ENCODE measurements at regions not wholly inside any gene's neighbourhood (a gene's known extent, or its start where the extent isn't known, plus 50 kb on each side); places are given as distances from the start of the nearest gene placed in this dataset.

GRCh38 chr12:124171231-124171979 lies 123.5 kb upstream of the RFLNA start:
- Histone ChIP-seq H3K4me2 (ENCODE audit: low read length) (no peak overlapping the region), H3K9me3 (ENCODE audit: insufficient read depth, low read depth, low read length) (no peaks in the 10 kb centered on the region), H3K4me1 (ENCODE audit: insufficient read depth, low read length) (no peaks in the 10 kb centered on the region), H3K27ac (ENCODE audit: low read depth, low read length) (no peak overlapping the region), H3K36me3 (ENCODE audit: insufficient read depth, low read length) (no peaks in the 10 kb centered on the region), H3K4me3 (ENCODE audit: insufficient read depth, low read depth, low read length) (no peak overlapping the region), H4K20me1 (ENCODE audit: insufficient read depth, low read length) (no peaks in the 10 kb centered on the region), H3K9ac (ENCODE audit: low read length) (no peak overlapping the region), H3K27me3 (ENCODE audit: insufficient read depth, low read length) (no peaks in the 10 kb centered on the region), H3K79me2 (ENCODE audit: insufficient read depth, low read length) (no peaks in the 10 kb centered on the region), H2AFZ (ENCODE audit: low read depth, low read length) (no peak overlapping the region)
- peaks cover under 1% of the 10 kb centered on the region for H3K36me3 Mint-ChIP-seq (ENCODE audit: low read depth, unreplicated experiment)
- H3K4me1 Mint-ChIP-seq (ENCODE audit: low read depth, unreplicated experiment) = peaks cover 7% of the 10 kb centered on the region
- no peak for DNase-seq (ENCODE audit: low read depth)
- H3K4me3 Mint-ChIP-seq (ENCODE audit: unreplicated experiment) = no peak overlapping the region
- H3K27ac Mint-ChIP-seq (ENCODE audit: unreplicated experiment) = peak overlapping the region; percentile 34
- H3K27me3 Mint-ChIP-seq (ENCODE audit: low read depth, unreplicated experiment) = peaks cover 4% of the 10 kb centered on the region
- no peak for FAIRE-seq
- H3K9me3 Mint-ChIP-seq (ENCODE audit: unreplicated experiment) = peaks cover 9% of the 10 kb centered on the region
- TF ChIP-seq EZH2 (IDR thresholded peaks at IDR 0.05; ENCODE audit: insufficient read depth, low read length) = no peak
- no peak for TF ChIP-seq CTCF (IDR thresholded peaks at IDR 0.05; ENCODE audit: insufficient read depth, low read depth, low read length)

GRCh38 chr12:124172636-124173035 lies 122.3 kb upstream of the RFLNA start:
- Mint-ChIP-seq H3K27me3 (ENCODE audit: low read depth, unreplicated experiment) (peaks cover 4% of the 10 kb centered on the region), H3K4me1 (ENCODE audit: low read depth, unreplicated experiment) (peaks cover 7% of the 10 kb centered on the region), H3K9me3 (ENCODE audit: unreplicated experiment) (peaks cover 9% of the 10 kb centered on the region), H3K36me3 (ENCODE audit: low read depth, unreplicated experiment) (peaks cover 2% of the 10 kb centered on the region), H3K4me3 (ENCODE audit: unreplicated experiment) (no peak overlapping the region), H3K27ac (ENCODE audit: unreplicated experiment) (peak overlapping the region; percentile 66)
- FAIRE-seq (peak; percentile 20), DNase-seq (ENCODE audit: low read depth) (peak; percentile 21)
- Histone ChIP-seq H2AFZ (ENCODE audit: low read depth, low read length) (no peak overlapping the region), H4K20me1 (ENCODE audit: insufficient read depth, low read length) (no peaks in the 10 kb centered on the region), H3K4me1 (ENCODE audit: insufficient read depth, low read length) (no peaks in the 10 kb centered on the region), H3K27me3 (ENCODE audit: insufficient read depth, low read length) (no peaks in the 10 kb centered on the region), H3K27ac (ENCODE audit: low read depth, low read length) (no peak overlapping the region), H3K4me2 (ENCODE audit: low read length) (peak overlapping the region; percentile 43), H3K9me3 (ENCODE audit: insufficient read depth, low read depth, low read length) (no peaks in the 10 kb centered on the region), H3K79me2 (ENCODE audit: insufficient read depth, low read length) (no peaks in the 10 kb centered on the region), H3K4me3 (ENCODE audit: insufficient read depth, low read depth, low read length) (no peak overlapping the region), H3K9ac (ENCODE audit: low read length) (no peak overlapping the region), H3K36me3 (ENCODE audit: insufficient read depth, low read length) (no peaks in the 10 kb centered on the region)
- TF ChIP-seq EZH2 (IDR thresholded peaks at IDR 0.05; ENCODE audit: insufficient read depth, low read length) = no peak
- TF ChIP-seq CTCF (IDR thresholded peaks at IDR 0.05; ENCODE audit: insufficient read depth, low read depth, low read length) = no peak

DNA sequence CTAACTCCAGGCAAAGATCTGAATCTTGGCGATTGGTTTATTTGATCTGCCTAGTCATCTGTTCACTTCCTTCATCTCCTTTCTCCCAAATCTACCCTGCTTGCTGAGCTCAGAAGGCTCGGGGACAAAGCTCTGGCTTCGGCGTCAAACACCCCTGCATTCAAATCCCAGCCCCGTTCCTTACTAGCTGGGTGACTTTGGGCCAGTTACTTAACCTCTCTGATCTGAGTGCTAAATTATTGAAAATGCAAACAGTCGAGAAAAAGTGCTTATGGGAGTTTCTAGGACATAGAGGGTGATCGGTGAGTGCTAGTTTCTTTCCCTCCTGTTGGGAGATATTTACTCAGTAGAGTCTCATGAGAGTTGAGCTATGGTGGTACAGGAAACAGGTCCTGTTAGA lies 121.2 kb upstream of the RFLNA start:
- Histone ChIP-seq H3K4me1 (ENCODE audit: insufficient read depth, low read length) (no peaks in the 10 kb centered on the region), H4K20me1 (ENCODE audit: insufficient read depth, low read length) (no peaks in the 10 kb centered on the region), H2AFZ (ENCODE audit: low read depth, low read length) (no peak overlapping the region), H3K36me3 (ENCODE audit: insufficient read depth, low read length) (no peaks in the 10 kb centered on the region), H3K27me3 (ENCODE audit: insufficient read depth, low read length) (no peaks in the 10 kb centered on the region), H3K9me3 (ENCODE audit: insufficient read depth, low read depth, low read length) (no peaks in the 10 kb centered on the region), H3K27ac (ENCODE audit: low read depth, low read length) (no peak overlapping the region), H3K4me3 (ENCODE audit: insufficient read depth, low read depth, low read length) (no peak overlapping the region), H3K79me2 (ENCODE audit: insufficient read depth, low read length) (no peaks in the 10 kb centered on the region), H3K9ac (ENCODE audit: low read length) (no peak overlapping the region), H3K4me2 (ENCODE audit: low read length) (no peak overlapping the region)
- no peak for TF ChIP-seq EZH2 (IDR thresholded peaks at IDR 0.05; ENCODE audit: insufficient read depth, low read length)
- no peak for TF ChIP-seq CTCF (IDR thresholded peaks at IDR 0.05; ENCODE audit: insufficient read depth, low read depth, low read length)
- Mint-ChIP-seq H3K27me3 (ENCODE audit: low read depth, unreplicated experiment) (peaks cover 4% of the 10 kb centered on the region), H3K27ac (ENCODE audit: unreplicated experiment) (peak overlapping the region; percentile 34), H3K4me1 (ENCODE audit: low read depth, unreplicated experiment) (peaks cover 7% of the 10 kb centered on the region), H3K4me3 (ENCODE audit: unreplicated experiment) (no peak overlapping the region), H3K36me3 (ENCODE audit: low read depth, unreplicated experiment) (peaks cover 2% of the 10 kb centered on the region), H3K9me3 (ENCODE audit: unreplicated experiment) (peaks cover 5% of the 10 kb centered on the region)
- FAIRE-seq = no peak
- no peak for DNase-seq (ENCODE audit: low read depth)
